ENCODE measurements at regions not wholly inside any gene's neighbourhood (a gene's known extent, or its start where the extent isn't known, plus 50 kb on each side); places are given as distances from the start of the nearest gene placed in this dataset.

GRCh38 chr9:71271602-71272001, 150.2 kb upstream of the TRPM3 start:
- dilution Hi-C loops (cut with MboI; ENCODE audit: extremely low pct_ligation_motif_present, low sequenced_read_pairs) (no loop called here), intact Hi-C loops (cut with micrococcal nuclease) (no loop called here)
- BruUV-seq (replicated peaks) = no TSS peak
- Histone ChIP-seq H3K79me2 (ENCODE audit: control insufficient read depth, insufficient read depth, low read length) (no peaks in the 10 kb centered on the region), H3K9me1 (replicated peaks; ENCODE audit: control insufficient read depth, extremely low read depth, insufficient read depth, low read length) (no peaks in the 10 kb centered on the region), H3K36me3 (ENCODE audit: control insufficient read depth in 2 of 2, extremely low read depth in 1 of 2, insufficient read depth in 2 of 2, low read length in 2 of 2) (no peaks in the 10 kb centered on the region), H3K4me2 (ENCODE audit: insufficient read depth, low read length) (no peak overlapping the region), H3K27ac (ENCODE audit: insufficient read depth, low read depth, low read length) (no peak overlapping the region), H3K4me3 (replicated peaks in 1 of 3; ENCODE audit: insufficient read depth in 1 of 3, low read depth in 1 of 3, low read length in 3 of 3) (no peak overlapping the region), H3K27me3 (ENCODE audit: control insufficient read depth in 2 of 2, insufficient read depth in 2 of 2, low read length in 2 of 2) (no peaks in the 10 kb centered on the region), H2AFZ (ENCODE audit: low read depth, low read length) (no peak overlapping the region), H3K9me3 (replicated peaks; ENCODE audit: control insufficient read depth, insufficient read depth, low read length) (no peaks in the 10 kb centered on the region), H3K9ac (replicated peaks; ENCODE audit: extremely low read depth, insufficient read depth, low read length) (no peak overlapping the region), H4K20me1 (replicated peaks; ENCODE audit: control insufficient read depth, extremely low read depth, insufficient read depth, low read length) (no peaks in the 10 kb centered on the region), H3K4me1 (ENCODE audit: control insufficient read depth, extremely low read depth, insufficient read depth, low read length) (no peaks in the 10 kb centered on the region)
- ChIA-PET CTCF (interaction anchor here (1.1 to 1.2 kb wide), 3 partner anchors 14 to 631 kb away, joined by 3 to 6 read pairs (median 6); no protein-coding TSS in a partner anchor), POLR2A (no interaction called here)
- DNase-seq (ENCODE audit: low read depth, low spot score) (no peak), FAIRE-seq (no peak)
- TF ChIP-seq POLR2AphosphoS5 (IDR thresholded peaks at IDR 0.05; ENCODE audit: insufficient read depth, low read depth, low read length) (no peak), POLR2A (IDR thresholded peaks at IDR 0.05; ENCODE audit: low read depth, low read length) (no peak), GATA2 (IDR thresholded peaks at IDR 0.05; ENCODE audit: insufficient read depth, insufficient read length, low read depth, low read length) (no peak), FOS (IDR thresholded peaks at IDR 0.05; ENCODE audit: borderline replicate concordance, insufficient read depth, low read length) (no peak), EZH2 (IDR thresholded peaks at IDR 0.05; ENCODE audit: borderline replicate concordance, low read depth, low read length, severe bottlenecking) (no peak), MAX (IDR thresholded peaks at IDR 0.05; ENCODE audit: insufficient read depth, insufficient read length) (no peak), JUN (IDR thresholded peaks at IDR 0.05; ENCODE audit: borderline replicate concordance, insufficient read depth, insufficient read length, low read depth) (no peak), CTCF (IDR thresholded peaks at IDR 0.05; ENCODE audit: extremely low read depth in 1 of 2, insufficient read depth in 1 of 2, low read depth in 1 of 2, low read length in 2 of 2) (no peak), MYC (IDR thresholded peaks at IDR 0.05; ENCODE audit: low read depth, low read length) (no peak)

Data from endothelial cell of umbilical vein (primary cell).